ENCODE measurements at regions not wholly inside any gene's neighbourhood (a gene's known extent, or its start where the extent isn't known, plus 50 kb on each side); places are given as distances from the start of the nearest gene placed in this dataset.
A peak's percentile ranks its signal among the peaks of the same experiment; 100 is the strongest.

- TF ChIP-seq, protein P1, sequence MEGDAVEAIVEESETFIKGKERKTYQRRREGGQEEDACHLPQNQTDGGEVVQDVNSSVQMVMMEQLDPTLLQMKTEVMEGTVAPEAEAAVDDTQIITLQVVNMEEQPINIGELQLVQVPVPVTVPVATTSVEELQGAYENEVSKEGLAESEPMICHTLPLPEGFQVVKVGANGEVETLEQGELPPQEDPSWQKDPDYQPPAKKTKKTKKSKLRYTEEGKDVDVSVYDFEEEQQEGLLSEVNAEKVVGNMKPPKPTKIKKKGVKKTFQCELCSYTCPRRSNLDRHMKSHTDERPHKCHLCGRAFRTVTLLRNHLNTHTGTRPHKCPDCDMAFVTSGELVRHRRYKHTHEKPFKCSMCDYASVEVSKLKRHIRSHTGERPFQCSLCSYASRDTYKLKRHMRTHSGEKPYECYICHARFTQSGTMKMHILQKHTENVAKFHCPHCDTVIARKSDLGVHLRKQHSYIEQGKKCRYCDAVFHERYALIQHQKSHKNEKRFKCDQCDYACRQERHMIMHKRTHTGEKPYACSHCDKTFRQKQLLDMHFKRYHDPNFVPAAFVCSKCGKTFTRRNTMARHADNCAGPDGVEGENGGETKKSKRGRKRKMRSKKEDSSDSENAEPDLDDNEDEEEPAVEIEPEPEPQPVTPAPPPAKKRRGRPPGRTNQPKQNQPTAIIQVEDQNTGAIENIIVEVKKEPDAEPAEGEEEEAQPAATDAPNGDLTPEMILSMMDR (conservative IDR thresholded peaks at IDR 0.05; ENCODE audit: low read depth, low read length) = no peak
- no peak overlapping the region for H3K4me3 ChIP-seq (ENCODE audit: low read depth, low read length)
- DNase-seq (ENCODE audit: low read depth) = peak; percentile 59
Measured at GRCh38 chr13:23956106-23956505, 58.8 kb upstream of the C1QTNF9B start.

- no peak for DNase-seq (ENCODE audit: low read depth)
- no peak overlapping the region for H3K4me3 ChIP-seq (ENCODE audit: low read depth, low read length)
- TF ChIP-seq, protein P1 (conservative IDR thresholded peaks at IDR 0.05; ENCODE audit: low read depth, low read length) = no peak
Measured at GRCh38 chr13:23957981-23958380, 60.7 kb upstream of the C1QTNF9B start.

GRCh38 chr13:23959231-23959862 lies 62.0 kb upstream of the C1QTNF9B start:
- H3K4me3 ChIP-seq (ENCODE audit: low read depth, low read length) = no peak overlapping the region
- TF ChIP-seq, protein P1 (conservative IDR thresholded peaks at IDR 0.05; ENCODE audit: low read depth, low read length) = no peak
- peak; percentile 52 for DNase-seq (ENCODE audit: low read depth)

DNA sequence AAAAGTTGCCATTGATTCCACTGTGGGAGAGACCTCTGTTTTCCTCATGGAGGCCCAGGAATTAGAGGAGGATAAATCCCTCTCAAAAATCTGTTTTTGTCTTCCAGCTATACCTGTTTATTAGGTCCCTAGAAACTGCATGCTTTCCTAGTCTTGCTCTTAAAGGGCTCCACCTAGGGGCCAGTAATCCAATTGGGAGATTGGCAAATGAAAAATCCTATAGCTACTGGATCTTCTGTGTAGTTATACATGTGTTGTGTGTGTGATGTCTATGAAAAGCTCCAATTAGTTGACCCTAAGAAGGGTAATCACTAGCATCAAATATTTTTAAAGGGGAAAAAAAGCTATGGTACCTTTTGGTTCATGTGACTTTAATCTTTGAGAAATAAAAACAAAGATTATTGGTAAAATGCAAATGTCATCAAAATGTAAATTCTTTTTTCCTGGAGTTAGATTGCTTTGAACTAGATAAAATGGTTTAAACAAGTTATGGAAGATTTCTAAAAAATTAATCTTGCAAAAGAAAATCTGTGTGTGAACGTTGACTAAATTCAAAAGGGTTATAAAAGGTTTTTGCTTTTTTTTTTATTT lies 63.4 kb upstream of the C1QTNF9B start:
- H3K4me3 ChIP-seq (ENCODE audit: low read depth, low read length) = no peak overlapping the region
- peak; percentile 78 for DNase-seq (ENCODE audit: low read depth)
- TF ChIP-seq, protein P1 (conservative IDR thresholded peaks at IDR 0.05; ENCODE audit: low read depth, low read length) = peak; percentile 79

DNA sequence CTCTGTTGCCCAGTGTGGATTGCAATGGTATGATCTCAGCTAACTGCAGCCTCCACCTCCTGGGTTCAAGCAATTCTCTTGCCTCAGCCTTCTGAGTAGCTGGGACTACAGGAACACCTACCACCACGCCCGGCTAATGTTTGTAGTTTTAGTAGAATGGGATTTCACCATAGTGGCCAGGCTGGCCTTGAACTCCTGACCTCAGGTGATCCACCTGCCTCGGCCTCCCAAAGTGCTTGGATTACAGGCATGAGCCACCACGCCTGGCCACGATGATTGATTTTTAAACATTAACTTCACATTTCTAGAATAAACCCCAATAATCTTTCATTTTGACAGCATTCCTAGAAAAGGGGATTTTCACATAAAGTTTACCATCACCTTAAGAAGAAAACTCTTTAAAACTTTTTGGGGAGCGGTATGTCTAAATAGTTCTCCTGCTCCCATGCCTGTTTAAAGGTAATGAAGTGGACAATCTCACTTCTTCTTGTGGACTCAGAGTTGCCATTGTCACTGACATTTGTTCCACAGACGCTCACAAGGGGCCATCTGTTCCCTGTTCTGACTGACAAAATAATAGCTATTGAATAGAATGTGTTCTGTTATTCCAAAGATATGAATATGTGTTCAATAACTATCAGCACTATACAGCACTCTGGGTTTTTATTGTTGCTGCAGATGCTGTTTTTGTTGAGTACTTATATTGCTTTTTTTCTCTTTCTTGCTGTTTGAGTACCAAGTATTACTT lies 66.1 kb upstream of the C1QTNF9B start:
- no peak for DNase-seq (ENCODE audit: low read depth)
- H3K4me3 ChIP-seq (ENCODE audit: low read depth, low read length) = no peak overlapping the region
- TF ChIP-seq, protein P1 (conservative IDR thresholded peaks at IDR 0.05; ENCODE audit: low read depth, low read length) = no peak

- H3K4me3 ChIP-seq (ENCODE audit: low read depth, low read length) = no peak overlapping the region
- DNase-seq (ENCODE audit: low read depth) = peak; percentile 57
- TF ChIP-seq, protein P1 (conservative IDR thresholded peaks at IDR 0.05; ENCODE audit: low read depth, low read length) = no peak
Measured at GRCh38 chr13:23963947-23964346, 66.6 kb upstream of the C1QTNF9B start.

Data from choroid plexus epithelial cell (primary cell).